ENCODE measurements at regions not wholly inside any gene's neighbourhood (a gene's known extent, or its start where the extent isn't known, plus 50 kb on each side); places are given as distances from the start of the nearest gene placed in this dataset.
A peak's percentile ranks its signal among the peaks of the same experiment; 100 is the strongest.

DNA sequence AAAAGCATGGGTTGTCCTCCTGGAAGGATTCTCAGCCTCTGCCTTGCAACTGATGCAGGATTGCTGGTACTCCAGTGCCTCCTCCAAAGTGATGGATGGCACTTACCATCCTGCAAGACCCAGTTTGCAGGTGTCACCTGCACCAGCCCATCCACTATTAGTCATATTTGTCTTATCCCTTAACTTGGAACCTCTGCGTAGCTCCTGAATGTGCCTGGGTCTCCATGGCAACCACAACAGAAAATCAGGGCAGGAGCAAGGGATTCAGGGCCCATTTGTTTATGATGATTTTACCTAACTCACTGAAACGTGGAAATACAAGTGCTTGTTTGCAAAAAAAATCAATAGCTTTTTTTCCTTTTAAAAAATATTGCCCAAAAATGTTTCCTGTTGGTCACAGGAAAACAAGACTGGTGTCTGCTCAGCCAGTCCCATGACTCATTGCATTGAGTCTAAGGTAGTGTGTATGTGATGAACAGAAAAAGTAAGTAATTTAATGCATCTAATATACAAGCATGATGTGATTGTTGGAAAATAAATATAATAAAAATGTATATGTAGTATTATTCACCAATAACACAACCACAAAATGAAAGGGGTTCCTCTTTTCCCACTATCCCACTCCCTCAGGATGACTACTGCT, 1196.3 kb upstream of the TMEM132C start:
- DNase-seq (ENCODE audit: low read depth in 4 of 4, low spot score in 3 of 4), result no peak

DNA sequence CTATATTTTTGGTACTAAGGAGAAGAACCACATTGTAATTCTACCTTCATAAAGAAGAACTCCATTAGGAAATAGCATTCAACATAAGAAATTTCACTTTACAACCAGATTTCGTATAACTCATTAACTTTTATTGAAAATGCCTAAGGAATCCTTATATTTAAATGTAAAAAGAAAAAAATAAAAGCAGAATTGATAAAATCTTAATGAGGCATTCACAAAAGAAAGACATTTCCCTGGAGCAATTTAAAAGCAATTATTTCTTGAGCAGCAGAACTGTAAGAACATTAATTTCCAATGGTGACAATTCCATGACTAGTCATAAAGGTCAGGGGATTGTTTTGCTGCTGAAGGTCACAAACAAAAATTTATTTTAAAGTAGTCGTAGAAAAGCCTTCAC, 1192.8 kb upstream of the TMEM132C start:
- DNase-seq (ENCODE audit: low read depth in 4 of 4, low spot score in 3 of 4), result no peak

DNA sequence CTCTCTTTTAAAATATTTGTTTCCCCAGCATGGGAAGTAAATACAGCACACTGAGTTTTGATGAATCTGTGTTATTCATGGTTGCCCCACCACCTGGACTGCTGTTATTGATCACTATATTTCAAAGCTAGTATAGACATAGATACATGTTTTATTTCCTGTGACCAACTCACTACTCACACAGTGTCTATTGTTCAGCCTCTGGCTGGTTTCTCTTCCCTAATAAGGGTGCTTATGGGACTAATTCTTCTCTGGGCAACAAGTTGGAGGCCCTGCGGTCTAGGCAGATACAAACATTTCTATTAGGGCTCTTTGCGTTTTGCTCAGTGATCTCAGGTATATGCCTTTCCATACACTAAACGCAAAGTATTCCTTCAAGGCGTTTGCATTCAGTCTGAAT, 1191.0 kb upstream of the TMEM132C start:
- DNase-seq (ENCODE audit: low read depth in 4 of 4, low spot score in 3 of 4), result no peak

- no peak for DNase-seq (ENCODE audit: low read depth in 4 of 4, low spot score in 3 of 4)
Measured at GRCh38 chr12:127077262-127078045, 1189.5 kb upstream of the TMEM132C start.

GRCh38 chr12:127078577-127079350, 1188.2 kb upstream of the TMEM132C start:
- DNase-seq (ENCODE audit: low read depth in 4 of 4, low spot score in 3 of 4), result no peak

DNA sequence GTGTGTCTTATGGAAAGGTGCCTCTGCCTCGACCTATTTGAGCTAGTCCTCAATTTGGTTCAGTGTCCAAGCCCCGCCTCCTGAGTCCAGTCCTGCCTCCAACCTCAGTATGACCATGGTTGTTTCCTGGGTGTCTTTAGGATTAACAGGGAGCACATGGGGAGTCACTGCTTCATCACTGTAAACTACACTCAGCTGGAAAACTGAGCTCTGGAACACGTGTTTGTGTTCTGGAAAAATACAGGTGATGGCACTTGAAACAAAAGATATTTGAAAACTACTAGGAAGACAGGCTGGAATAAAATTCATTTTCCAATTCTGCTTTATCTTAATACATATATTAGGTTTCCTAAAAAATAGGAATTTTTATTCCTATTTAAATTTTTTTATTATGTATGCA, 1187.3 kb upstream of the TMEM132C start:
- no peak for DNase-seq (ENCODE audit: low read depth in 4 of 4, low spot score in 3 of 4)

DNA sequence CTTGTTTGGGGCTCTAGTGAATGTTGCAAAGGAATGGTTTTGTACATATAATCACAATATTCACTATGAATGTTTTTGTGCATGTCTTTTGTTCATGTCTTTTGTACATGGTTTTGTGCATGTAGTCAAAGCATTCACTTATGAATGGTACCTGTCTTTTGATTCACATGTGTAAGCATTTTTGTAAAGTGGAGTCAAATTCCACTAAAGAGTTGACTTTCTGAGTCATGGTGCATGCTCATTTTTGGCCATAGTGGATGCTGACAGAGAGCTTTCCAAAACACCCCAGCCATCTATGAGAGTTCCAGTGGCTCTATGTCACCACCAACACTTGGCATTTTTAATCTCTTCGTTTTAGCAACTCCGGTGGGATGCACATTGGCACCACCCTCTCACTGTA, 1185.9 kb upstream of the TMEM132C start:
- DNase-seq (ENCODE audit: low read depth in 4 of 4, low spot score in 3 of 4), result no peak

GRCh38 chr12:127083008-127083949, 1183.7 kb upstream of the TMEM132C start:
- DNase-seq (ENCODE audit: low read depth in 4 of 4, low spot score in 3 of 4), result peak; percentile 45 to 63 (median 59)

- no peak for DNase-seq (ENCODE audit: low read depth in 4 of 4, low spot score in 3 of 4)
Measured at GRCh38 chr12:127101076-127101475, 1165.9 kb upstream of the TMEM132C start.

DNA sequence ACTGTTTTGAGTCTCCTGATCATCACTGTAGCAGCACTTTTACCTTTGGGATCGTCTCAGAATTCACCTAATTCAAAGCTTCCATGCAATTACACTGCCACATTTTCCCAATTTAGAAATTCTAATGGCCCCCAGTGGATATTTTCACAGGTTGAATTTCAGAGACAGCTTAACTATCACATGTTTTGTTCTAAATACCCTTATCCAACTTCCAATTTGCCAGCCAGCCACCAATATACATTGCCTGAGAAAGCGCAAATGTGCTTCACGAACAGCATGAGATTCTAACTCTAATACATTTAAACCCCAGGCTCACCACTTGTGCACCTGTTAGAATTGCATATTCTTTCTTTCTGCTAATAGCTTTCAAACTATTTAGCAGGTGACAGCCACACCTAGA, 1160.9 kb upstream of the TMEM132C start:
- DNase-seq (ENCODE audit: low read depth in 4 of 4, low spot score in 3 of 4), result no peak

GRCh38 chr12:127106697-127107096, 1160.3 kb upstream of the TMEM132C start:
- DNase-seq (ENCODE audit: low read depth in 4 of 4, low spot score in 3 of 4), result no peak

DNA sequence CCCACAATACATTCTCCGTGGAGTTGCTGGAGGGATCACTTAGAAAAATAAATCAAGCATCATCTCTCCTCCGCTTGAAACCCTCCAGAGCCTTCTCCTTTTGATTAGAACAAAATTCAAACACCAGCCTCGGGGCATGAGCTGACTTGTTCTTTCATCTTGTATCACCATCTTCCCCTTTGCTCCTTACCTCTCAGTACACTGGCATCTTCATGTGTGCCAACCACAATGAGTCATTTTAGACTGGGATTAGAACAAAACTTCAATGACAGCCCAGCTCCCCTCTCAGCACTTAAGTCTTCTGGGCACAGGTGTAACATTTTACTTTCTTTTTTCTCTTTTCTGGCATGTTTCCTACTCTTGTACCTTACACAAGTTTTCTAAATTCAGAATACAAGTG, 1159.2 kb upstream of the TMEM132C start:
- DNase-seq (ENCODE audit: low read depth in 4 of 4, low spot score in 3 of 4), result no peak

DNA sequence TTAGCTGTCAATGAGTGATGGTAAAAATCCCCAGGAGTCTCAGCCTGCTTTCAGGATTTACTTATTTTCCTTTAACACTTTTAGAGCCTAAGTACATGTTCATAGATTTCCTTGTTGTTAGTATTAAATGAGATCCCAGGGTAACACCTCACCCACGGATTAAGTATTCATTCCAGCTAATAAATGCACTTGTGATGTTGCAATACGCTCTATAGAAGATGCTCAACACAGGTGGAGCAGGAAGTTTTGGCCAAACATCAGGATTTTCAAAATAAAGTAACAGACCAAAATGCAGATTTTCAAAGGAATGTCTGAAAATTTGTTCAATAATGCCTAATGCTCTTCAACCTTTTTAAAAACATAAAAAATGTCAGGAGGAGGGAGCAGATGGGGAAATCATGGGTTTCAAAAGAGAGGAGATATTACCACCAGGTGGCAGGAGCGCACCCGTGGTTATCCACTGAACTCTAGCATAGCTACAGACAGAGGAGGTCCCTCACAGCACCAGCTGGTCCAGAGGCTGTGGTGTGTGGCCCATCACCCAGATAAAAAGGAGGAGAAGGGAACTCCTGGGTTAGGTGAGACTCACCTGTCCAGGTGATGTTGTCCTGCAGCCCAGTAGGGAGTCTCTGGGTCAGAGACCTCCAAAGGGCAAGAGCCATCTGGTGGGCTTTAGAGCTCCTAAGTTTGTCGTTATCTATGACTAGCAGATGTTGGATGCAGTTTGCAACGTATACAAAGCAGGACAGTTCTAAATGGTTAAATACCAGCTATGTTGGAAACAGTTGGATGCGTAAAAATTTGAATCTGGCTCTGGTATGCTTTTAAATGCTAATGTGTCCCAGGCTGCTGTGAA, 1158.4 kb upstream of the TMEM132C start:
- peak; percentile 14 to 21 (median 20) for DNase-seq (ENCODE audit: low read depth in 4 of 4, low spot score in 3 of 4)

DNA sequence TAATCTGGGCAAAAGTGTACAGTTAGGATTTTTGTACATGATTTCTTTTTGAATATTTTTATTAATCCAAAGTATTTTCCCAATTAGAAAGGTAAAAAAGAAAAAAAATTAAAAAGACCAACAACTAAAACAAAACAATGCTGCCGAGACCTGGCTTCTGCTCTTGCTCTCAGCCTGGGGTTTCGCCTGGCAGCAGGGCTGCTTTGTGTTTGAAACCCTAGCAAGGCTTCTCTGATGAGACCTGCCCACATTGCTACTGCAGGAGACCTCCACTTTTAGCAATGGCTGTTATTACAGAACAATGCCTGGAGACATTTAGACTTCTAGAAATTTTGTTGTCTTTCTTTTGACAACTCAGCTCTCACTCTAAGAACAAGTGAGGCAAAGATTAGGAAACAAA, 1153.0 kb upstream of the TMEM132C start:
- no peak for DNase-seq (ENCODE audit: low read depth in 4 of 4, low spot score in 3 of 4)

GRCh38 chr12:127115468-127116035, 1151.4 kb upstream of the TMEM132C start:
- DNase-seq (ENCODE audit: low read depth in 4 of 4, low spot score in 3 of 4), result no peak

GRCh38 chr12:127118251-127118650, 1148.7 kb upstream of the TMEM132C start:
- no peak for DNase-seq (ENCODE audit: low read depth in 4 of 4, low spot score in 3 of 4)

DNA sequence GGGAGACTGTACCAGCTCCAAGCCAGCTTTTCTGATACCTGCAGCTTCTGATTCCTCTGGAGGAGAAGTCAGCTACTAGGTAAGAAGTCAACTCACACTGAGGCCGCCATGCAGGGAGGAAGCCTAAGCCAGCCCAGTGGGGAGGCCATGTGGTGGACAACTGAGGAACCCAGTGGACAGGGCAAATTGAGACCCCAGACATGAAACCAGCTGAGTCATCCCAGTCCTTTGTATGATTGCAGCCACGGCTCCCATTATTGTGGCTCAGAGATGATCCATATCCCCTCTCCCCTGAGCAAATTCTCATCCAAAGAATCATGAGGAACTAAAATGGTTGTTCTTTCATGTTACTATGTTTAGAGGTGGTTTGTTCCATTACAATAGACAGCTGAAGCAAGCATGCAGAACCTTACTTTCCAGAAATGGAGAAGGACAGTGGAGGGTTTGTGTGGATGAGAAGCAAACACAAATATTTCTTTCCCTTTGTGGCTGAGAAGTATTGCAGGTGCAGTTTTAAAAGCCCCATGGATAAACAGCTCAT, 1147.3 kb upstream of the TMEM132C start:
- no peak for DNase-seq (ENCODE audit: low read depth in 4 of 4, low spot score in 3 of 4)

DNA sequence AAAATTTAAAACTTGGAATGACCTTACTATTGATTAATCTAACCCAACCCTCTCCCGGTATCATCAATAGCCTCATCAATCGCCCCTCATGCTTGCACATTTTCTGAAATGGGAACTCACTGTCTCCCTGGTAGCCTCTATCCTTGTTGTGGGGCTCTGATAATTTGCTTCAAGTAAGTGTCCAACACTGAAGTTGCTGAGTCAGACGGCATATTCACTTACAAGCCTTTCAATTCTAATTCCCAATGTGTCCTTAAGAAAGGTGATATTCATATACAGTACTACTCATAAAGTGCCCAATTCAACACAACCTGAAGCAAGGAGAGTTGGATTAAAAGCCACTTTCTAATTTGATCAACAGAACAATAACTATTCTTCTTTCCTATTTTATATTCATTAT, 1146.1 kb upstream of the TMEM132C start:
- no peak for DNase-seq (ENCODE audit: low read depth in 4 of 4, low spot score in 3 of 4)

- DNase-seq (ENCODE audit: low read depth in 4 of 4, low spot score in 3 of 4), result no peak
Measured at GRCh38 chr12:127121494-127122084, 1145.4 kb upstream of the TMEM132C start.

Data from right renal pelvis (tissue), 4 donors.